ENCODE measurements at regions not wholly inside any gene's neighbourhood (a gene's known extent, or its start where the extent isn't known, plus 50 kb on each side); places are given as distances from the start of the nearest gene placed in this dataset.

GRCh38 chr10:33410860-33411234 is 76.4 kb upstream of the NRP1 start:
- intact Hi-C loops (cut with DNase I, micrococcal nuclease) = no loop called here
- H3K4me1 ChIP-seq (ENCODE audit: low read depth) = no peaks in the 10 kb centered on the region
- no peaks in the 10 kb centered on the region for H3K36me3 ChIP-seq (ENCODE audit: low read depth)
- ATAC-seq = no peak
- no peak for DNase-seq
- TF ChIP-seq, protein P1, sequence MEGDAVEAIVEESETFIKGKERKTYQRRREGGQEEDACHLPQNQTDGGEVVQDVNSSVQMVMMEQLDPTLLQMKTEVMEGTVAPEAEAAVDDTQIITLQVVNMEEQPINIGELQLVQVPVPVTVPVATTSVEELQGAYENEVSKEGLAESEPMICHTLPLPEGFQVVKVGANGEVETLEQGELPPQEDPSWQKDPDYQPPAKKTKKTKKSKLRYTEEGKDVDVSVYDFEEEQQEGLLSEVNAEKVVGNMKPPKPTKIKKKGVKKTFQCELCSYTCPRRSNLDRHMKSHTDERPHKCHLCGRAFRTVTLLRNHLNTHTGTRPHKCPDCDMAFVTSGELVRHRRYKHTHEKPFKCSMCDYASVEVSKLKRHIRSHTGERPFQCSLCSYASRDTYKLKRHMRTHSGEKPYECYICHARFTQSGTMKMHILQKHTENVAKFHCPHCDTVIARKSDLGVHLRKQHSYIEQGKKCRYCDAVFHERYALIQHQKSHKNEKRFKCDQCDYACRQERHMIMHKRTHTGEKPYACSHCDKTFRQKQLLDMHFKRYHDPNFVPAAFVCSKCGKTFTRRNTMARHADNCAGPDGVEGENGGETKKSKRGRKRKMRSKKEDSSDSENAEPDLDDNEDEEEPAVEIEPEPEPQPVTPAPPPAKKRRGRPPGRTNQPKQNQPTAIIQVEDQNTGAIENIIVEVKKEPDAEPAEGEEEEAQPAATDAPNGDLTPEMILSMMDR (IDR thresholded peaks at IDR 0.05) = no peak
- H3K4me3 ChIP-seq = no peak overlapping the region
- no peaks in the 10 kb centered on the region for H3K9me3 ChIP-seq

DNA sequence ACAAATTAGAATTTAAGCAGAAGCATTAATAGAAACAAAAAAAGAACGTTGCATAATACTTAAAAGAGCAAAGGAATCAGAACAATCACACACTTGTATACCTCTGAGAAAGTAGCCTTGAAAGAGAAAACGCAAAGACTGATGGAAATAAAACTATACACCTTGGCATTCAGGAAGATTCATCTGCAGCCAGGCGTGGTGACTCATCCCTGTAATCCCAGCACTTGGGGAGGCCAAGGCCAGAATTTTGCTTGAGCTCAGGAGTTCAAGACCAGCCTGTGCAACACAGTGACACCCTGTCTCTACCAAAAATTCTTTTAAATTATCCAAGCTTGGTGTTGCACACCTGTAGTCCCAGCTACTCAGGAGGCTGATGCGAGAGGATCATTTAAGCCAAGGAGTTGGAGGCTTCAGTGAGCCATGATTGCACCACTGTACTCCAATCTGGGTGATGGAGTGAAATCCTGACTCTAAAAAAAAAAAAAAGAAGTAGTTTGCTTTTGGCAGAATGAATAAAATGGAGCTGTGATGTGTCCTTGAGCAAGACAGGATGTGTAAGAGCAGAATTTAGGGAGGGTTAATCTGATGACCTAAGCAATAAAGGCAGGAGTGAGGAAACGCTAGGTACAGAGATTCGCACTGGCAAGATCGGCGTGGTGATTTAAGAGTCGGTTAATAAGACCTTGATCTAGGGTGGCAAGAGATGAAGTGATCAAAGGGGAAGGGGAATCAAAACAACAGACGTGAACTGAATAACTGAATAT is 75.8 kb upstream of the NRP1 start:
- intact Hi-C loops (cut with DNase I, micrococcal nuclease) = no loop called here
- no peaks in the 10 kb centered on the region for H3K36me3 ChIP-seq (ENCODE audit: low read depth)
- TF ChIP-seq, protein P1 (IDR thresholded peaks at IDR 0.05) = no peak
- no peak overlapping the region for H3K4me3 ChIP-seq
- DNase-seq (no peak), ATAC-seq (no peak)
- no peaks in the 10 kb centered on the region for H3K4me1 ChIP-seq (ENCODE audit: low read depth)
- H3K9me3 ChIP-seq = no peaks in the 10 kb centered on the region

GRCh38 chr10:33406596-33406995 is 72.1 kb upstream of the NRP1 start:
- intact Hi-C loops (cut with DNase I, micrococcal nuclease) = no loop called here
- TF ChIP-seq, protein P1 (IDR thresholded peaks at IDR 0.05) = no peak
- no peaks in the 10 kb centered on the region for H3K36me3 ChIP-seq (ENCODE audit: low read depth)
- no peak overlapping the region for H3K4me3 ChIP-seq
- no peak for DNase-seq
- ATAC-seq = no peak
- no peaks in the 10 kb centered on the region for H3K9me3 ChIP-seq
- H3K4me1 ChIP-seq (ENCODE audit: low read depth) = no peaks in the 10 kb centered on the region

GRCh38 chr10:33402220-33403073 is 68.0 kb upstream of the NRP1 start:
- Histone ChIP-seq H3K36me3 (ENCODE audit: low read depth) (no peaks in the 10 kb centered on the region), H3K4me3 (no peak overlapping the region), H3K4me1 (ENCODE audit: low read depth) (no peaks in the 10 kb centered on the region), H3K9me3 (no peaks in the 10 kb centered on the region)
- DNase-seq (no peak), ATAC-seq (no peak)
- intact Hi-C loops (cut with DNase I, micrococcal nuclease) = no loop called here
- TF ChIP-seq, protein P1 (IDR thresholded peaks at IDR 0.05) = no peak

DNA sequence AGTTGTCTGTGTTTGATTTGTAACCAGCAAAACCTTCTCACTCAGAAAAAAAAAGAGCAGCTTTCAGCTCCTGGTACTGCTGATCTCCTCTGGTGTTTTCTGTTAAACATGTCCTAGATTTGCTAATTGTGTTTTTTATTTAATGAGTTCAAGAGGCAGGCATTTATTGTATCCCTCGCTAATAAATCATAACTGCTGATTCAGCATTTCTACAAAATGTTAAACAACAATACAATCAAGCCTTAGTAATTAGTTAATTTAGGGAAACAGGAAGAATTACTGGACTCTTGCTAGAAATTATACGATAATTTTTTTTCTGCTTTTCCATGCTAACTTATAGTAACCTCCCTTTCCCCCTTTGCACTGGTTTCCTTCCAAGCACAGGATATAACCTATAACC is 66.8 kb upstream of the NRP1 start:
- Histone ChIP-seq H3K4me3 (no peak overlapping the region), H3K4me1 (ENCODE audit: low read depth) (no peaks in the 10 kb centered on the region), H3K36me3 (ENCODE audit: low read depth) (no peaks in the 10 kb centered on the region), H3K9me3 (peaks cover 8% of the 10 kb centered on the region)
- ATAC-seq = no peak
- intact Hi-C loops (cut with DNase I, micrococcal nuclease) = no loop called here
- DNase-seq = no peak
- TF ChIP-seq, protein P1 (IDR thresholded peaks at IDR 0.05) = no peak

All from mucosa of descending colon (tissue), 3 donors.